Ovary (tissue), 7 donors: ENCODE measurements at regions not wholly inside any gene's neighbourhood (a gene's known extent, or its start where the extent isn't known, plus 50 kb on each side); places are given as distances from the start of the nearest gene placed in this dataset.

Source experiments
- DNase-seq, 5 donors: peaks; one replicate each; pipeline ENCODE4 v3.0.0-alpha.2; 2019 to 2020
- H3K27ac ChIP-seq, 2 donors: fragments of 200-600 bp; one replicate each; pipeline versions ENCODE4 v1.5.1 to v1.8.0; 2019 to 2022
- H3K27me3 ChIP-seq: fragments of 200-600 bp; one replicate; pipeline ENCODE4 v1.8.0; 2022
- H3K36me3 ChIP-seq: fragments of 200-600 bp; sonication (generic); one replicate; pipeline ENCODE4 v1.5.1; 2019
- H3K4me1 ChIP-seq: one replicate; pipeline ENCODE4 v1.8.1; 2013; ENCODE audit warnings: mild to moderate bottlenecking, moderate library complexity; ENCODE audit not compliant: insufficient read depth
- H3K4me3 ChIP-seq: fragments of 200-600 bp; sonication (generic); one replicate; pipeline ENCODE4 v1.5.1; 2017
- H3K9me3 ChIP-seq, 2 donors: fragments of 200-600 bp in 1 of 2; sonication (generic) in 1 of 2; one replicate each; pipeline versions ENCODE4 v1.5.1 to v1.8.1; 2013 to 2019; ENCODE audit warnings: mild to moderate bottlenecking in 1 of 2, moderate library complexity in 1 of 2
- EP300 ChIP-seq: sonication (generic); formaldehyde crosslinking; IDR thresholded peaks from one replicate; pipeline ENCODE4 v1.6.1; 2017; ENCODE audit warnings: antibody characterized with exemption
- POLR2A ChIP-seq: fragments of 450-650 bp; IDR thresholded peaks from one replicate; pipeline ENCODE4 v1.6.1; 2017; ENCODE audit warnings: antibody characterized with exemption, mild to moderate bottlenecking, moderate library complexity
- WGBS, 3 donors: extraction: QIAGEN DNeasy Blood & Tissue Kit in 1 of 3; methylation state at CpG; one replicate each; pipeline versions ENCODE4 v1.1.5 to v1.1.7; 2013 to 2017; 5-methylcytosine and 5-hydroxymethylcytosine counted together
- intact Hi-C, 4 donors: fragments of 100-400 bp; cut with DNase I; formaldehyde crosslinking; loops; one replicate each; pipeline versions ENCODE4 v1.11.0 to v1.15.1; 2022 to 2023
- TF ChIP-seq, protein P1 (sequence below), 3 donors: fragments of 450-650 bp in 2 of 3; fragments of 200-600 bp in 1 of 3; IDR thresholded peaks; one replicate each; pipeline versions ENCODE4 v1.5.1 to v1.8.0; 2016 to 2022; ENCODE audit warnings: antibody characterized with exemption in 3 of 3, mild to moderate bottlenecking in 1 of 3
- donor health status: DM: no; HTN: no; CAD: no; lungs with moderate emphysema.
- donor health status: DM: no; HTN: no; CAD: no.
- donor health status: Bipolar disorder and iron deficiency.
- donor health status: DM: no; HTN: no; CAD: no.
- donor health status: DM: yes; HTN: yes; CAD: no.

DNA sequence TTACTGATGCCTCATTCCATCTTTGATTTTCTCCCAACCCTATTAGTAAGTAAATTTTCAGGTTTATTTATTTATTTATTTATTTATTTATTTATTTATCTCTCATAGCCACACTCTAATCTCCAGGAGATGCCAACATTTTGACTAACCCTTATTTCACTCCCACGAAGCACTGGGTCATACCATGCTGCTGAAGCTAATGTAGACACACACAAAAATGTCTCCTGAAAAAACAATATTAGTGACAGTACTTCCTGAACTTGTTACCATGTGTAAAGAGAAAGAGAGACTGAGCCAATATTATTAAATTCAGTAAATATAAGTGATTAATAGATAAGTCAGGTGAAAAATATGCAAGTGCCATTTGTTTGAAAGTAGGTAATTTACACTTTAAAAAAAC lies 402.7 kb downstream of the C4orf33 start:
- 50 to 60% (median 52%) methylated on average over 1 of the region's 1 CpG for WGBS, 3 donors
- DNase-seq = no peak
- Histone ChIP-seq H3K4me1 (no peaks in the 10 kb centered on the region), H3K9me3 (no peaks in the 10 kb centered on the region), H3K36me3 (no peaks in the 10 kb centered on the region), H3K27me3 (no peaks in the 10 kb centered on the region), H3K27ac (no peak overlapping the region), H3K4me3 (no peak overlapping the region)
- no peak for TF ChIP-seq EP300
- TF ChIP-seq, protein P1, sequence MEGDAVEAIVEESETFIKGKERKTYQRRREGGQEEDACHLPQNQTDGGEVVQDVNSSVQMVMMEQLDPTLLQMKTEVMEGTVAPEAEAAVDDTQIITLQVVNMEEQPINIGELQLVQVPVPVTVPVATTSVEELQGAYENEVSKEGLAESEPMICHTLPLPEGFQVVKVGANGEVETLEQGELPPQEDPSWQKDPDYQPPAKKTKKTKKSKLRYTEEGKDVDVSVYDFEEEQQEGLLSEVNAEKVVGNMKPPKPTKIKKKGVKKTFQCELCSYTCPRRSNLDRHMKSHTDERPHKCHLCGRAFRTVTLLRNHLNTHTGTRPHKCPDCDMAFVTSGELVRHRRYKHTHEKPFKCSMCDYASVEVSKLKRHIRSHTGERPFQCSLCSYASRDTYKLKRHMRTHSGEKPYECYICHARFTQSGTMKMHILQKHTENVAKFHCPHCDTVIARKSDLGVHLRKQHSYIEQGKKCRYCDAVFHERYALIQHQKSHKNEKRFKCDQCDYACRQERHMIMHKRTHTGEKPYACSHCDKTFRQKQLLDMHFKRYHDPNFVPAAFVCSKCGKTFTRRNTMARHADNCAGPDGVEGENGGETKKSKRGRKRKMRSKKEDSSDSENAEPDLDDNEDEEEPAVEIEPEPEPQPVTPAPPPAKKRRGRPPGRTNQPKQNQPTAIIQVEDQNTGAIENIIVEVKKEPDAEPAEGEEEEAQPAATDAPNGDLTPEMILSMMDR (IDR thresholded peaks at IDR 0.05) = no peak
- no peak for TF ChIP-seq POLR2A
- intact Hi-C loops = no loop called here

DNA sequence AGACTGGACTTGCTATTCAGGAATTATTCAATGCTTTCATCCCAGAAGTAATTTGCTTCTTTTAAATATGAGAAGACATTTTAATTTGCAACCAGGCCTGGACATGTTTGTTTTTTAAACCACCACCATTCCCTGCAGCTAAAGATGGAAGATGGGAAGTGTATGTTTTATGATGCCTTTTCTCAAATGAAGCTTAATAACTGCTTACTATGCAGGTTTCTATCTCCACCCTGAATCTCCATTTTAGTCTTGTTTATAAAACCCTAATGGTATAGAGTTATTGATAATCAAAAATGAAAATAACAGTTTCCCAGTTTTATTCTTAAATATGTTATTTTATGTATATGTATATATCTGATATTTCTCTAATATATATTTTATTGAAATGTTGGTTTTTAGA lies 418.9 kb downstream of the C4orf33 start:
- Histone ChIP-seq H3K27ac (no peak overlapping the region), H3K36me3 (no peaks in the 10 kb centered on the region), H3K27me3 (no peaks in the 10 kb centered on the region), H3K9me3 (no peaks in the 10 kb centered on the region), H3K4me3 (no peak overlapping the region), H3K4me1 (no peaks in the 10 kb centered on the region)
- intact Hi-C loops = no loop called here
- no peak for TF ChIP-seq EP300
- TF ChIP-seq, protein P1 (IDR thresholded peaks at IDR 0.05) = no peak
- TF ChIP-seq POLR2A = no peak
- DNase-seq = no peak

GRCh38 chr4:129515356-129515755 lies 419.4 kb downstream of the C4orf33 start:
- TF ChIP-seq EP300 (no peak), POLR2A (no peak)
- TF ChIP-seq, protein P1 (IDR thresholded peaks at IDR 0.05) = no peak
- 46 to 66% (median 60%) methylated on average over 1 of the region's 1 CpG for WGBS, 3 donors
- no peak overlapping the region for H3K4me3 ChIP-seq
- H3K9me3 ChIP-seq = no peaks in the 10 kb centered on the region
- no peaks in the 10 kb centered on the region for H3K4me1 ChIP-seq
- no peaks in the 10 kb centered on the region for H3K27me3 ChIP-seq
- H3K36me3 ChIP-seq = no peaks in the 10 kb centered on the region
- no peak overlapping the region for H3K27ac ChIP-seq
- intact Hi-C loops = no loop called here
- DNase-seq = no peak

DNA sequence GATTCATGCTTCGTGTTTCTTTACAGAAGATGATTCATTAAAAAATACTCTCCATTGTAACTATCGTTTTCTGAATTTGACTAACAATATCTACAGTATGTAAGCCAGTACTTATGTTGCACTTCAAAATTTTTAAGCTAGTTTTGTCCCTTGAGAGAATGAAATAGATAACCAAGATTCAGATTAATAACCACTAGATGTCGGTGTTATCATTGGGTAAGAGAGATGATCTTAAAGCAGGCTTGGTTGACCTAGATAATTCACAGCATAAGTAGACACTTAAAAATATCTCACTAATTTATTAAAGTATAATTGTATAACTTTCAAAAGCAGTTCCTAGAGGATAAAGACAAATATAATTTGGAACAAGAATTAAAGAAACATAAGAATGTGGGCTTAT lies 430.9 kb downstream of the C4orf33 start:
- Histone ChIP-seq H3K27me3 (no peaks in the 10 kb centered on the region), H3K9me3 (no peaks in the 10 kb centered on the region), H3K36me3 (no peaks in the 10 kb centered on the region), H3K4me1 (no peaks in the 10 kb centered on the region), H3K4me3 (no peak overlapping the region), H3K27ac (no peak overlapping the region)
- no peak for DNase-seq
- TF ChIP-seq, protein P1 (IDR thresholded peaks at IDR 0.05) = no peak
- TF ChIP-seq POLR2A (no peak), EP300 (no peak)
- intact Hi-C loops = no loop called here
- 43 to 52% (median 45%) methylated on average over 3 of the region's 3 CpGs for WGBS, 3 donors

DNA sequence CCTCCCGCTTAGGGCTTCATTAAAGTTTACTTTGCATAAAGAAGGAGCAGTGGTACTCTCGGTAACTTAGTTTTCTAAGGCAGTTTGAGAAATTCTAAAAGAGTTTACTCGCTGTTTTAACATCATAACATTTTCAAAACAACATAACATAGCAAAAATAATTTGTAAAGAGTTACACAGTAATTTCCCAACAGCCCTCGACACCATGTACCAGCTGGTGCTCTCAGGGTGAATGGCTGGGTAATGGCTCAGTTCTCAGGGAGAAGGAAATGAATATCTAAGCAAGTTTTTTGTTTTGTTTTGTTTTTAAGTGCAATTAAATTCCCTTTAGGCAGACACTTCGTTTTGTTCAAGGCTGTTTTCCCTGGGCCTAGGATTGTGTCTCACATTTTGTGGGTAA lies 435.3 kb downstream of the C4orf33 start:
- 54 to 72% (median 63%) methylated on average over 5 of the region's 5 CpGs for WGBS, 3 donors
- Histone ChIP-seq H3K4me1 (no peaks in the 10 kb centered on the region), H3K9me3 (no peaks in the 10 kb centered on the region), H3K36me3 (no peaks in the 10 kb centered on the region), H3K4me3 (no peak overlapping the region), H3K27ac (no peak overlapping the region), H3K27me3 (no peaks in the 10 kb centered on the region)
- intact Hi-C loops = no loop called here
- TF ChIP-seq EP300 (no peak), POLR2A (no peak)
- TF ChIP-seq, protein P1 (IDR thresholded peaks at IDR 0.05) = no peak
- DNase-seq = no peak
